AG04450 (cell line): ENCODE measurements at regions not wholly inside any gene's neighbourhood (a gene's known extent, or its start where the extent isn't known, plus 50 kb on each side); places are given as distances from the start of the nearest gene placed in this dataset.

Source experiments
- CTCF ChIA-PET: fragments of 300-600, 350-600 bp; formaldehyde crosslinking; extraction: SDS; loops from one replicate; lab custom pipeline; 2022; ENCODE audit warnings: antibody characterized with exemption, inconsistent platforms; lab: Charles Lee
- POLR2A ChIA-PET: fragments of 350-600 bp; formaldehyde crosslinking; extraction: SDS; loops from one replicate; lab custom pipeline; 2021; ENCODE audit warnings: antibody characterized with exemption, inconsistent platforms; lab: Yijun Ruan, JAX
- DNase-seq: peaks from one replicate; pipeline ENCODE4 v3.0.0-alpha.2; 2011; ENCODE audit warnings: low read depth, low spot score
- H3K27ac ChIP-seq: one replicate; pipeline ENCODE4 v1.5.1; 2012; ENCODE audit warnings: low read depth, low read length, control low read depth
- H3K27me3 ChIP-seq: one replicate; pipeline ENCODE4 v1.6.0; 2012; ENCODE audit warnings: low read length; ENCODE audit not compliant: control insufficient read depth, insufficient read depth
- H3K4me3 ChIP-seq: 2 replicates; pipeline ENCODE4 v1.5.1; 2011; ENCODE audit warnings: mild to moderate bottlenecking, low read depth, low read length, control low read depth
- H3K9me3 ChIP-seq: 2 replicates; pipeline ENCODE4 v1.5.1; 2012; ENCODE audit warnings: low read length; ENCODE audit not compliant: control insufficient read depth, insufficient read depth
- TF ChIP-seq, protein P1 (sequence below): IDR thresholded peaks from 2 replicates; pipeline ENCODE4 v1.5.1; 2011; ENCODE audit warnings: low read depth, low read length, control low read depth, inconsistent platforms

DNA sequence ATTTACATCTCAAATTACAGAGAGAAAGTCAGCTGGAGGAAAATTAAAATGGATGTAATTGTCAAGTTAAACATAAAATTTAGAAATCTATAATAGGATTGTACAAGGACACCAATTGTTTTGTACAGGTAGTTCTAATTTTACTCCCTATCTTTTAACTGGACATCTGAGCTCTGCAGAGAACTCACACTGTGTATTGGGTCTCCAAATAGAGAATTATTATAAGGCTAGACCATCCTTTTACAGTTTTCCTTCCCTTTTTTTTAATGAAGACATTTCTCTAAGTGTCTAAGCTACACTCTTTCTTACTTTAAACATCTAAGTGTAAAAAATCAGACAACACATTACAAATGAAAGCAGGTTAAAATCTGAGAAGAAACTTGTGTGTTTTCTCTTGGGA is 78.4 kb upstream of the GC start:
- ChIA-PET CTCF (no interaction called here), POLR2A (no interaction called here)
- no peak overlapping the region for H3K4me3 ChIP-seq
- peaks cover 11% of the 10 kb centered on the region for H3K9me3 ChIP-seq
- H3K27ac ChIP-seq, result no peak overlapping the region
- TF ChIP-seq, protein P1, sequence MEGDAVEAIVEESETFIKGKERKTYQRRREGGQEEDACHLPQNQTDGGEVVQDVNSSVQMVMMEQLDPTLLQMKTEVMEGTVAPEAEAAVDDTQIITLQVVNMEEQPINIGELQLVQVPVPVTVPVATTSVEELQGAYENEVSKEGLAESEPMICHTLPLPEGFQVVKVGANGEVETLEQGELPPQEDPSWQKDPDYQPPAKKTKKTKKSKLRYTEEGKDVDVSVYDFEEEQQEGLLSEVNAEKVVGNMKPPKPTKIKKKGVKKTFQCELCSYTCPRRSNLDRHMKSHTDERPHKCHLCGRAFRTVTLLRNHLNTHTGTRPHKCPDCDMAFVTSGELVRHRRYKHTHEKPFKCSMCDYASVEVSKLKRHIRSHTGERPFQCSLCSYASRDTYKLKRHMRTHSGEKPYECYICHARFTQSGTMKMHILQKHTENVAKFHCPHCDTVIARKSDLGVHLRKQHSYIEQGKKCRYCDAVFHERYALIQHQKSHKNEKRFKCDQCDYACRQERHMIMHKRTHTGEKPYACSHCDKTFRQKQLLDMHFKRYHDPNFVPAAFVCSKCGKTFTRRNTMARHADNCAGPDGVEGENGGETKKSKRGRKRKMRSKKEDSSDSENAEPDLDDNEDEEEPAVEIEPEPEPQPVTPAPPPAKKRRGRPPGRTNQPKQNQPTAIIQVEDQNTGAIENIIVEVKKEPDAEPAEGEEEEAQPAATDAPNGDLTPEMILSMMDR, result no peak
- H3K27me3 ChIP-seq, result no peaks in the 10 kb centered on the region
- no peak for DNase-seq

DNA sequence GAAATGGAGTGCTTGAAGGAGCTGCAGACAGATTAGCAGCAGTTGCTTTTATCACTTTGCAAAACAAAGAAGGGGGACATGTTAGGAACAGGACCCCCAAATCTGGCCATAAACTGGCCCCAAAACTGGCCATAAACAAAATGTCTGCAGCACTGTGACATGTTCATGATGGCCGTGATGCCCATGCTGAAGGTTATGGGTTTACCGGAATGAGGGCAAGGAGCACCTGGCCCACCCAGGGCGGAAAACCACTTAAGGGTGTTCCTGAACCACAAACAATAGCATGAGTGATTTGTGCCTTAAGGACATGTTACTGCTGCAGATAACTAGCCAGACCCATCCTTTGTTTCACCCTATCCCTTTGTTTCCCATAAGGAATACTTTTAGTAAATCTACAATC is 79.6 kb upstream of the GC start:
- Histone ChIP-seq H3K27ac (no peak overlapping the region), H3K4me3 (no peak overlapping the region), H3K27me3 (no peaks in the 10 kb centered on the region), H3K9me3 (peaks cover 11% of the 10 kb centered on the region)
- POLR2A ChIA-PET, result no interaction called here
- TF ChIP-seq, protein P1, result no peak
- CTCF ChIA-PET, result no interaction called here
- DNase-seq, result no peak

DNA sequence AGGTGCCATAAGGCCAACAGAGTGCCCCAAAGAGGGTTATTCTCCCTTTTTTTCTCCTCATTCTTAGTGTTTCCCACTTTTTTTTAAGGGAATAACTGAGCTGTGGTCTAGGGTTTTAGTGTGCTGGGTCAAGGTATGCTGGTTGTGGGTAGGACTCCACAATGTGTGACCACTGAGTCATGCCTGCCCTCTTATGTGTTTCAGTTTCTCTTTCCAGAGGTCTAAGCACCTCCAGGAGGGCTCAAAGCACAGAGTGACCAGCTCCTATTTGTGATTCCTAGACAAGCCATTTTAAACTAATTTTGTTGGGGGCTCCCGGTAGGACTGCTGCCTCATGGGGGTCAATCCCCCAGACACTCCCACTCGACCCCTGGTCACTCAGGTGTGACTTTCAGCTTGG is 80.5 kb upstream of the GC start:
- no peak overlapping the region for H3K27ac ChIP-seq
- POLR2A ChIA-PET, result no interaction called here
- H3K27me3 ChIP-seq, result no peaks in the 10 kb centered on the region
- TF ChIP-seq, protein P1, result no peak
- H3K9me3 ChIP-seq, result peaks cover 11% of the 10 kb centered on the region
- no peak for DNase-seq
- no peak overlapping the region for H3K4me3 ChIP-seq
- CTCF ChIA-PET, result no interaction called here

DNA sequence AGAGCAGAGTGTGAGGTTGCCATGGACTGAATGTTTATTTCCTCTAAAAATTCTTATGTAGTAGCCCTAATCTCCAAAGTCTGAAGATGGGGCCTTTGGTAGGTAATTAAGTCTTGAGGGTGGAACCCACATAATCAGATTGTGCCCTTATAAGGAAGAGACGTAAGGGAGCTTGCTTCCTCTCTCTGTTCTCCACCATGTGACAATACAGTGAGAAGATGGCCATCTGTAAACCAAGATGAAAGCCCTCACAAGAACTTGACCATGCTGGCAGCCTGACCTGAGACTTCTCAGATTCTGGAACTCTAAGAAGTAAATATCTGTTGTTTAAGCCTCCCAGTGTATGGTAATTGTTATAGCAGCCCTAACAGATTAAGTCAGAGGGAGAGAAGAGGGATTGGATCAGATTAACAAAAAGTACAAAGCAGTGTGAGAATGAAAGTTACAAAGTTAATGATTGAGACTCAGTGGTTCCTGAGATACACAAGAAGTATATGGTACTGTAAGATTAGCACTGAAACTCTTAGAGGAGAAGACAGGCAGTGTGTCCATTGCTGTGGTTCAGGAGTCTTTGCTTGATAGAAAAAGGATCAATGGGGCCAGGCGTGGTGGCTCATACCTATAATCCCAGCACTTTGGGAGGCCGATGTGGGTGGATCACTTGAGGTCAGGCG is 82.5 kb upstream of the GC start:
- ChIA-PET CTCF (interaction anchor here (0.5 kb wide), 1 partner anchor 12 kb away, joined by 3 read pairs; no protein-coding TSS in a partner anchor), POLR2A (no interaction called here)
- Histone ChIP-seq H3K9me3 (peaks cover 4% of the 10 kb centered on the region; the same call in 1 of the 2 replicates), H3K27me3 (no peaks in the 10 kb centered on the region), H3K27ac (no peak overlapping the region), H3K4me3 (no peak overlapping the region)
- TF ChIP-seq, protein P1, result no peak
- DNase-seq, result no peak

DNA sequence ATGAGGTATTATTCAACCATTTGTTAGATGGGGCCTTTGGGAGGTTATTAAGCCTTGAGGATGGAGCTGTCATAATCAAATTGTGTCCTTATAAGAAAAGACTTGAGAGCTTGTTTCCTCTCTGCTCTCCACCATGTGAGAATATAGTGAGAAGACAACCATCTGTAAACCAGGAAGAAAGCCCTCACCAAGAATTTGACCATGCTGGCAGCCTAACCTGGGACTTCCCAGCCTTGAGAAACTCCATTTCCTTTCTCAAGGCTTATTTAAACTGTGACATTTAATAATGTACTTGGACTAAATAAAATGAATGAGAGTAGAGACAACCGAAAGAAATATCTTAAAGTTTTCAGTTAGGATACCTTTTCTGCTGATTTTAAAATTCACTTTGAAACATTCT is 83.7 kb upstream of the GC start:
- H3K4me3 ChIP-seq, result no peak overlapping the region
- no peak overlapping the region for H3K27ac ChIP-seq
- ChIA-PET CTCF (no interaction called here), POLR2A (no interaction called here)
- TF ChIP-seq, protein P1, result no peak
- no peak for DNase-seq
- no peaks in the 10 kb centered on the region for H3K27me3 ChIP-seq
- 0 out of 2 replicates have a peak, but pooled peaks cover 3% of the 10 kb centered on the region for H3K9me3 ChIP-seq
